Neural cell (in vitro differentiated cells): ENCODE measurements at regions not wholly inside any gene's neighbourhood (a gene's known extent, or its start where the extent isn't known, plus 50 kb on each side); places are given as distances from the start of the nearest gene placed in this dataset.

ENCODE experiments used
- H2AFZ ChIP-seq: fragments of 200-600, 300-800 bp; sonication (generic), shearing (Covaris generic); 2 replicates; pipeline ENCODE4 v1.6.0; 2014; ENCODE audit warnings: low read depth, mild to moderate bottlenecking, antibody characterized with exemption, low read length, moderate library complexity
- H3F3A ChIP-seq: fragments of 200-600 bp; shearing (Covaris generic); 2 replicates; pipeline ENCODE4 v1.6.1; 2016; ENCODE audit warnings: mild to moderate bottlenecking, moderate library complexity, mixed read lengths, antibody characterized with exemption, low read length; ENCODE audit not compliant: insufficient read depth, poor library complexity, severe bottlenecking
- H3K27ac ChIP-seq: fragments of 200-600, 300-800 bp; sonication (generic), shearing (Covaris generic); 2 replicates; pipeline ENCODE4 v1.5.1; 2014; ENCODE audit warnings: mild to moderate bottlenecking, low read length, moderate library complexity
- H3K27me3 ChIP-seq: fragments of 300-800, 200-600 bp; sonication (generic), shearing (Covaris generic); 2 replicates; pipeline ENCODE4 v1.6.0; 2014; ENCODE audit warnings: mild to moderate bottlenecking, low read depth, low read length, moderate library complexity; ENCODE audit not compliant: insufficient read depth
- H3K36me3 ChIP-seq: fragments of 300-800, 200-600 bp; sonication (generic), shearing (Covaris generic); 2 replicates; pipeline ENCODE4 v1.5.1; 2014; ENCODE audit warnings: mild to moderate bottlenecking, antibody characterized with exemption, low read length, moderate library complexity; ENCODE audit not compliant: insufficient read depth
- H3K4me2 ChIP-seq: fragments of 300-800, 200-600 bp; sonication (generic), shearing (Covaris generic); 2 replicates; pipeline ENCODE4 v1.6.0; 2014; ENCODE audit warnings: mild to moderate bottlenecking, low read length
- H3K4me3 ChIP-seq: fragments of 300-800, 200-600 bp; sonication (generic), shearing (Covaris generic); 2 replicates; pipeline ENCODE4 v1.5.1; 2014; ENCODE audit warnings: mild to moderate bottlenecking, low read length, moderate library complexity
- H3K79me2 ChIP-seq: fragments of 200-600 bp; shearing (Covaris generic); replicated peaks from 2 replicates; pipeline ENCODE4 v1.6.0; 2014; ENCODE audit warnings: mild to moderate bottlenecking, low read length, moderate library complexity; ENCODE audit not compliant: insufficient read depth
- H3K9ac ChIP-seq: fragments of 300-800, 200-600 bp; sonication (generic), shearing (Covaris generic); 2 replicates; pipeline ENCODE4 v1.6.1; 2016; ENCODE audit warnings: mild to moderate bottlenecking, low read length, mixed read lengths
- H3K9me2 ChIP-seq: fragments of 200-600 bp; shearing (Covaris generic); 2 replicates; pipeline ENCODE4 v1.6.1; 2016; ENCODE audit warnings: mild to moderate bottlenecking, low read length, mixed read lengths; ENCODE audit not compliant: insufficient read depth
- H3K9me3 ChIP-seq: fragments of 200-600, 300-800 bp; sonication (generic), shearing (Covaris generic); 2 replicates; pipeline ENCODE4 v1.6.1; 2016; ENCODE audit warnings: mild to moderate bottlenecking, mixed run types, low read length, moderate library complexity, mixed read lengths
- H4K20me1 ChIP-seq: fragments of 200-600 bp; shearing (Covaris generic); 2 replicates; pipeline ENCODE4 v1.6.1; 2016; ENCODE audit warnings: mild to moderate bottlenecking, mixed run types; ENCODE audit not compliant: insufficient read depth
- EP300 ChIP-seq: fragments of 450-650 bp; conservative IDR thresholded peaks from 2 replicates; pipeline ENCODE4 v1.6.1; 2014; ENCODE audit warnings: antibody characterized with exemption, mild to moderate bottlenecking, moderate library complexity; ENCODE audit not compliant: poor library complexity, severe bottlenecking
- EZH2 ChIP-seq: fragments of 200-600, 300-800 bp; shearing (Covaris generic), sonication (generic); IDR thresholded peaks from 2 replicates; pipeline ENCODE4 v1.6.1; 2014; ENCODE audit warnings: antibody characterized with exemption, low read length, borderline replicate concordance, mild to moderate bottlenecking; ENCODE audit not compliant: insufficient read depth, poor library complexity, severe bottlenecking
- MXI1 ChIP-seq: fragments of 450-650 bp; conservative IDR thresholded peaks from 2 replicates; pipeline ENCODE4 v1.6.1; 2014; ENCODE audit warnings: antibody characterized with exemption, mild to moderate bottlenecking; ENCODE audit not compliant: poor library complexity, severe bottlenecking
- POLR2AphosphoS5 ChIP-seq: IDR thresholded peaks from 2 replicates; pipeline ENCODE4 v1.6.1; 2012
- RAD21 ChIP-seq: fragments of 450-650 bp; conservative IDR thresholded peaks from 2 replicates; pipeline ENCODE4 v1.6.1; 2014; ENCODE audit warnings: antibody characterized with exemption, mild to moderate bottlenecking, moderate library complexity
- SMC3 ChIP-seq: fragments of 450-650 bp; conservative IDR thresholded peaks from 2 replicates; pipeline ENCODE4 v1.6.1; 2014; ENCODE audit warnings: antibody characterized with exemption, mild to moderate bottlenecking, moderate library complexity; ENCODE audit not compliant: poor library complexity
- TAF1 ChIP-seq: IDR thresholded peaks from 2 replicates; pipeline ENCODE4 v1.6.1; 2012; ENCODE audit warnings: low read depth
- TF ChIP-seq, protein P1 (sequence below): IDR thresholded peaks from 2 replicates; pipeline ENCODE4 v1.6.1; 2012; ENCODE audit warnings: borderline replicate concordance
- TF ChIP-seq, protein P2 (sequence below): fragments of 450-650 bp; IDR thresholded peaks from 2 replicates; pipeline ENCODE4 v1.5.1; 2014; ENCODE audit warnings: antibody characterized with exemption, mild to moderate bottlenecking, moderate library complexity; ENCODE audit not compliant: poor library complexity, severe bottlenecking

DNA sequence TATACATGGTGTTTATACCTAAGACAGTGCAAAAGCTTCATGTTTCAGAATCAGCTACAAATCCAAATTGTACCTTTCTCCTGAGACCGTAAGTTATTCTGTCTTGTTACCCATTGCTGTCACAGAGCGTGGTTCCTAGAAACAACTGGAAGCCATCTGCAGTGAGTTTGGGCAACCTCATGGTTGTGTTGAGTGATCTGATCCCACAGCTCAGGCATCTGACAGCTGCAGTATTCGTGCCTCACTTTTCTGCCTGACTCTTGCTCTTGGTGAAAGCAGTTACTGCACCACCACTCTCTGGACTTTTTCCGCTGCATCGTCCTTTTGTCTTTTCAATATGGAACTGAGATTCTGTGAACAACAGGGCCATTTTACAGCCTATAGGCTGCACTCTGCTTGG is 752.6 kb downstream of the MAFB start (continued):
- TF ChIP-seq EZH2 (no peak), TAF1 (no peak), SMC3 (no peak), RAD21 (no peak)

DNA sequence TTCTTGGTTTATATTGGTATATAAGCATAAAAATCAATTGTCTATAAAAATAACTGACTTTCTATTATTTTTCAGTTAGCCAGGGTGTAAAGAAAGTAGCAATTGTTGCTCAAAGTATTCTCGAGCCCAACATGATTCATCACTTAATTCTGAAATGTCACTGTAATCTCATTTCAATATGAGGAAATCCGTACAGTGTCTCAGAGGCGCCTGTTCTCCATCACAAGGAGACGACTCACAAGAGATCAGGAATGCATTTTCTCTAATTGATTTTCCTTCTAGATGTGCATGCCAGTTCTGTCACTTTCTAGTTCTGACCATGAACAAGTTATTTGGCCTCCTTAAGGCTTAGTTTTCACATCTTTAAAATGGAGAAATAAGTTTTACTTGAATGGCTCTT is 753.1 kb downstream of the MAFB start:
- Histone ChIP-seq H3K79me2 (no peaks in the 10 kb centered on the region), H3K9me2 (no peaks in the 10 kb centered on the region), H3F3A (no peaks in the 10 kb centered on the region), H3K4me2 (no peak overlapping the region), H3K36me3 (no peaks in the 10 kb centered on the region), H2AFZ (no peak overlapping the region), H4K20me1 (no peaks in the 10 kb centered on the region), H3K27me3 (no peaks in the 10 kb centered on the region), H3K27ac (no peak overlapping the region), H3K4me3 (no peak overlapping the region), H3K9me3 (no peaks in the 10 kb centered on the region), H3K9ac (no peak overlapping the region)
- no peak for TF ChIP-seq SMC3

DNA sequence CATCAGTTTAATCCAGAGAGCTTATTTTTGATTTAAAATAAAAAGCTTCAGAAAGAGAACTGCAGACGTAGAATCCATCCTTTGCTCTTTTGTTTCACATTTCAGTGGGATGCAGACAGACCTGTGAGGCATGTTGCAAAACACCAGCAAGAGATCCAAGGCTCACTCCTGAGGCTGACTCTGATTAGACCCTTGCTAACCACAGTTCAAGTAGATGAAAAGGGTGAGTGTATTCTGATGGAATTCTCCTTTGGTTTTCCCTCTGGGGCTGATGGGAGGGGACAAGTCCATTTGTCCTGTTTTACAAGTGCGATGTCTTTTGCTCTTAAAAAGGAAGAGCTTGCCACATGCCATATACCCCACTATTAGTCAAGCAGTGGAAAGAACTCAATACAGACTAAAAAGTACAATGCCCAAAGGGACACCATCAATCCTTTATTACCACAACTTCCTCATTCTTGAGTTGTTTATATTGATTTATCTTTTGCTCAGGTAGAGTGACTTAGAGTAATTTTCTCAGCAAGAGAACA is 772.7 kb downstream of the MAFB start:
- Histone ChIP-seq H3K9me2 (no peaks in the 10 kb centered on the region), H2AFZ (no peak overlapping the region)

More for the DNA sequence above, 772.7 kb downstream of the MAFB start:
- H3K4me3 ChIP-seq, result no peak overlapping the region
- no peaks in the 10 kb centered on the region for H3F3A ChIP-seq
- no peak overlapping the region for H3K9ac ChIP-seq
- H3K9me3 ChIP-seq, result no peaks in the 10 kb centered on the region
- no peak for TF ChIP-seq POLR2AphosphoS5
- TF ChIP-seq, protein P1, sequence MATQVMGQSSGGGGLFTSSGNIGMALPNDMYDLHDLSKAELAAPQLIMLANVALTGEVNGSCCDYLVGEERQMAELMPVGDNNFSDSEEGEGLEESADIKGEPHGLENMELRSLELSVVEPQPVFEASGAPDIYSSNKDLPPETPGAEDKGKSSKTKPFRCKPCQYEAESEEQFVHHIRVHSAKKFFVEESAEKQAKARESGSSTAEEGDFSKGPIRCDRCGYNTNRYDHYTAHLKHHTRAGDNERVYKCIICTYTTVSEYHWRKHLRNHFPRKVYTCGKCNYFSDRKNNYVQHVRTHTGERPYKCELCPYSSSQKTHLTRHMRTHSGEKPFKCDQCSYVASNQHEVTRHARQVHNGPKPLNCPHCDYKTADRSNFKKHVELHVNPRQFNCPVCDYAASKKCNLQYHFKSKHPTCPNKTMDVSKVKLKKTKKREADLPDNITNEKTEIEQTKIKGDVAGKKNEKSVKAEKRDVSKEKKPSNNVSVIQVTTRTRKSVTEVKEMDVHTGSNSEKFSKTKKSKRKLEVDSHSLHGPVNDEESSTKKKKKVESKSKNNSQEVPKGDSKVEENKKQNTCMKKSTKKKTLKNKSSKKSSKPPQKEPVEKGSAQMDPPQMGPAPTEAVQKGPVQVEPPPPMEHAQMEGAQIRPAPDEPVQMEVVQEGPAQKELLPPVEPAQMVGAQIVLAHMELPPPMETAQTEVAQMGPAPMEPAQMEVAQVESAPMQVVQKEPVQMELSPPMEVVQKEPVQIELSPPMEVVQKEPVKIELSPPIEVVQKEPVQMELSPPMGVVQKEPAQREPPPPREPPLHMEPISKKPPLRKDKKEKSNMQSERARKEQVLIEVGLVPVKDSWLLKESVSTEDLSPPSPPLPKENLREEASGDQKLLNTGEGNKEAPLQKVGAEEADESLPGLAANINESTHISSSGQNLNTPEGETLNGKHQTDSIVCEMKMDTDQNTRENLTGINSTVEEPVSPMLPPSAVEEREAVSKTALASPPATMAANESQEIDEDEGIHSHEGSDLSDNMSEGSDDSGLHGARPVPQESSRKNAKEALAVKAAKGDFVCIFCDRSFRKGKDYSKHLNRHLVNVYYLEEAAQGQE, result no peak
- TF ChIP-seq MXI1, result no peak
- TF ChIP-seq, protein P2, sequence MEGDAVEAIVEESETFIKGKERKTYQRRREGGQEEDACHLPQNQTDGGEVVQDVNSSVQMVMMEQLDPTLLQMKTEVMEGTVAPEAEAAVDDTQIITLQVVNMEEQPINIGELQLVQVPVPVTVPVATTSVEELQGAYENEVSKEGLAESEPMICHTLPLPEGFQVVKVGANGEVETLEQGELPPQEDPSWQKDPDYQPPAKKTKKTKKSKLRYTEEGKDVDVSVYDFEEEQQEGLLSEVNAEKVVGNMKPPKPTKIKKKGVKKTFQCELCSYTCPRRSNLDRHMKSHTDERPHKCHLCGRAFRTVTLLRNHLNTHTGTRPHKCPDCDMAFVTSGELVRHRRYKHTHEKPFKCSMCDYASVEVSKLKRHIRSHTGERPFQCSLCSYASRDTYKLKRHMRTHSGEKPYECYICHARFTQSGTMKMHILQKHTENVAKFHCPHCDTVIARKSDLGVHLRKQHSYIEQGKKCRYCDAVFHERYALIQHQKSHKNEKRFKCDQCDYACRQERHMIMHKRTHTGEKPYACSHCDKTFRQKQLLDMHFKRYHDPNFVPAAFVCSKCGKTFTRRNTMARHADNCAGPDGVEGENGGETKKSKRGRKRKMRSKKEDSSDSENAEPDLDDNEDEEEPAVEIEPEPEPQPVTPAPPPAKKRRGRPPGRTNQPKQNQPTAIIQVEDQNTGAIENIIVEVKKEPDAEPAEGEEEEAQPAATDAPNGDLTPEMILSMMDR, result no peak
- no peak for TF ChIP-seq EZH2
- no peak for TF ChIP-seq EP300
- no peak for TF ChIP-seq RAD21
- no peak for TF ChIP-seq TAF1
- TF ChIP-seq SMC3, result no peak
- H3K36me3 ChIP-seq, result no peaks in the 10 kb centered on the region
- H3K79me2 ChIP-seq, result no peaks in the 10 kb centered on the region
- no peaks in the 10 kb centered on the region for H4K20me1 ChIP-seq
- no peak overlapping the region for H3K27ac ChIP-seq
- H3K4me2 ChIP-seq, result no peak overlapping the region
- H3K27me3 ChIP-seq, result no peaks in the 10 kb centered on the region
